Esophagus muscularis mucosa (tissue), 3 donors: ENCODE measurements at regions not wholly inside any gene's neighbourhood (a gene's known extent, or its start where the extent isn't known, plus 50 kb on each side); places are given as distances from the start of the nearest gene placed in this dataset.

Experiments
- CTCF ChIP-seq, 3 experiments: fragments of 200-600 bp in 2 of 3; fragments of 450-650 bp in 1 of 3; sonication (generic) in 2 of 3; IDR thresholded peaks; one replicate each; pipeline ENCODE4 v1.5.1; 2017 to 2019; ENCODE audit warnings: antibody characterized with exemption in 3 of 3, mild to moderate bottlenecking in 2 of 3, moderate library complexity in 1 of 3
- EP300 ChIP-seq: sonication (generic); formaldehyde crosslinking; IDR thresholded peaks from one replicate; pipeline ENCODE4 v1.6.1; 2017; ENCODE audit warnings: antibody characterized with exemption

GRCh38 chr5:117943541-117943940, 1044.8 kb downstream of the DTWD2 start:
- TF ChIP-seq CTCF (IDR thresholded peaks at IDR 0.05) (no peak), EP300 (no peak)
